Activated CD8-positive, alpha-beta memory T cell treated with anti-CD3 and anti-CD28 coated beads for 36 hours (primary cell): ENCODE measurements at regions not wholly inside any gene's neighbourhood (a gene's known extent, or its start where the extent isn't known, plus 50 kb on each side); places are given as distances from the start of the nearest gene placed in this dataset.

Experiments
- CTCF ChIA-PET: fragments of 350-600 bp; sonication (Branson Sonifier 250); formaldehyde crosslinking; loops from one replicate; lab custom pipeline; 2021; ENCODE audit warnings: antibody characterized with exemption; lab: Charles Lee
- POLR2A ChIA-PET: fragments of 350-600 bp; sonication (Branson Sonifier 250); formaldehyde crosslinking; loops from one replicate; lab custom pipeline; 2021; ENCODE audit warnings: antibody characterized with exemption; lab: Charles Lee

DNA sequence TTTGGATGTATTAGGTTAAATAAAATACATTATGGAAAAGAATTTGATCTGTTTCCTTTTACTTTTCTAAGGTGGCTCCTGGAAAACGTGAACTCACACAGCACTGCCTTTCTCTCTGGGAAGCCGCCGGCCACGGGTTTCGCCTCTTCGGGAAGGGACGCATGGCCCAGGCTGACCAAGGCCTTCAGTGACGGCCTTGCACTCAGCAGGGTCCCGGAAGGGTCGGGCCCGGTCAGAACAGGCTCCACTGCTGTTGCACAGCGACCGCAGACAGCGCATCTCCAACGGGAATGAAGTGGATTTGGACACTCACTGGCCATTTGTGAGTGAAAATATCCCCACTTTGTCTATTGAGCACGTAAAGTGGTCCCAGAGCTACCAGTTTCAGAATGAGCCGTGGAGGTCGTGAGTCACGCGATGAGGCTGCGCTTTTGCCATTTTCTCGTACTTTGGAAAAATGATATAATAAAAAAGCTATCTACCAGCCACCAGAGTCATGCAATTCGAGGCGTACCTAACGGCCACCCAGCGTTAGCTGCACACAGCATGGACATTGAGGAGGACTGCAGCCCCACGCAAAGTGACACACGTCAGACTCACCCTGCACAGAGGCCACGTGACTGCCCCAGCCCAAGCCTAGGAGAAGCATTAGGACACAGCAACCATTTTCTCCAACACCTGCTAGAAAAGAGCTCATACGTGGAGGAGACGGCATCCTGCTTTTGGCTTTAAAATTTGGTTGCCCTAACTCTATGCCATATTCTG lies 244.3 kb downstream of the TTLL2 start:
- ChIA-PET CTCF (no interaction called here), POLR2A (no interaction called here)

DNA sequence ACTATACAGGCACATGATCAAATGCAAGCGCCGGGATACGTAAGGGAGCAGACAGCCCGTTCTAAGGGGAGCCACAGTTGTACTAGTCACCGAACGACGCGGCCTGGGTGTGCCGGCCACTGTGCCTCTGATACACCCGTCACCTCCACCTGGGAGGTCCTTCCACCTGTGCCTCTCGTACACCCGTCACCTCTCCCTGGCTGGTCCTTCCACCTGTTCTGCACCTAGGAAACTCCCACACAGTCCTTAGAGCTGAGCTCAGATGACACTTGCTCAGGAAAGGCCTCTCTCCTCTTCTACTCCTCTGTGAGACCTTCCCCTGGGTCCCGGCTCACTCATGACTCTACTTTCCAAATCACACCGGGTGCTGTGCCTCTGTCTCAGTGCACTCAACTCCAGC lies 245.0 kb downstream of the TTLL2 start:
- CTCF ChIA-PET = no interaction called here

DNA sequence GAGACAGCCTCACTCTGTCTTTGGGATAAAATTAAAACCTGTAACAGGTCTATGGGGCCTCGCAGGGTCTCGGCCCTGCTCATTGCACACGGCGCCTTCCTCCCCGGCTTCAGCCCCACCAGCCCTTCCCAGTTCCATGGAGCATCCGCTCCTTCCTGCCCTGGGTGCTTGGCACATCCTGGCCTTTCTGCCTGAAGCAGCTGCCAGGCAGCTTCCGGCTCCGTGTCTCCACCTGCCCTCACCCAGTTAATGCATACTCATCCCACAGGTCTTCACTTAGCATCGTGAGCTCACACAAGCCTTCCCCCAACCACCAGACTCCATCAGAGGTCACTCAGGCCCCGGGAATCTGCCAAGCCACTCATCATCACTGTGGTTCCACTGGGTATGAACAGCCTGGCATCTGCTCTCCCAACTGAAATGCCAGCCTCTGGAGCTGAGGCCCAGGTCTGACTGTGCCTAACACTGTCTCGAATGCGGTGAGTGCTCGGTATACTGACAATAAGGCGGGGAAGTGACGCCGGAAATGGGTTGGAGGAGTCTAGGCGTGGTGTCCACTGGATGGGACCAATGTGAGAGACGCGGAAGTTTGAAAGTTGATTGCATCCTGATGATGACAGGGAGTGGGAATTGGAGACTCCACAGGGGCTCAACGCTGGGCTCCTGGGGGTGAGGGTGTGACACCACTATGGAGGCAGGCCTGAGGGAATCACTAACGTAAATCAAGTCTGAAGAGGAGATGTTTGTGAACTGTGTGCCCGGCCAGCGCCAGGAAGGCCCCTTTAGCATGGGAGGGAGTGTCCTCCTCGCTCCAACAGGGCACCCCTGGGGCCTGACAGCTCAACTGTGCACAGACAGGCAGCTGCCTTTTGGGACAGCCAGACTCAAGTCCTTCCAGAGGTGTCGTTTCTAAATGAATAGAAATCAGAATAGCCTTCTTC lies 245.8 kb downstream of the TTLL2 start:
- POLR2A ChIA-PET = no interaction called here
- CTCF ChIA-PET = no interaction called here

More for the DNA sequence above, 245.0 kb downstream of the TTLL2 start:
- POLR2A ChIA-PET = no interaction called here

DNA sequence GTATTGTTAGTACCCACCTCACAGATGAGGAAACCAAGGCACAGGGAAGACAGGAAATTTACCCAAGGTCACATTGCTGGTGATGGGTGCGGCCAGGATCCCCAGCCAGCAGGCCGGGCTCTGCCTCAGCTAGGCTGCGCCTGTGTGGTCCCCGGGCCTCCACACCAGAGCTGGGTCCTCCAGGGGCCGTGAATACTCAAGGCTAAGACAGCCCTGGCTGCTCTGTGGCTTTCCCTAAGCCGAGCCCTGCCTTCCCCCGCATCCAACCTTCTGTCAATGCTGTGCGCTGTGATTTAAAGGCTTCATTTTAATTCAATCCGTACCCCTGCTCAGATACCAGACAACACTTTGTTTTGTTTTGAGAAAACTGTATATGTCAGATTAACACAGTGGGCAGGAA lies 246.7 kb downstream of the TTLL2 start:
- POLR2A ChIA-PET = no interaction called here
- CTCF ChIA-PET = no interaction called here

DNA sequence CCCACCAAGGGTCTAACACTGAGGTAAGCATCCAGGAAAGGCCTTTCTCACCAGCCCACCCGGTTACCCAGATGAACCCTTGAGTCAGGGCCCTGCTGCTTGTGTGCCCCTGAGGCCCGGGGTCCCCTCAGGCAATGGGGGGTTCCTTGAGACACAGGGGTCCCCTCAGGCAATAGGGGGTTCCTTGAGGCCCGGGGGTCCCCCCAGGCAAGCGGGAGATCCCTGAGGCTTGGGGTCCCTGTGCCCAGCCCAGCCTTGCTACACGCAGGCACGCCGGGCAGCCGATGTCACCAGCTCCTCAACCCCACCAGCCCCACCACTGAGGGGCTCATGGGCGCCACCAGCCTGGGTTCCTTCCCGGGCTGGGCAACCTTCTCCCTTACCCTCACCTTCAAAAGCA lies 247.2 kb downstream of the TTLL2 start:
- ChIA-PET CTCF (no interaction called here), POLR2A (no interaction called here)

DNA sequence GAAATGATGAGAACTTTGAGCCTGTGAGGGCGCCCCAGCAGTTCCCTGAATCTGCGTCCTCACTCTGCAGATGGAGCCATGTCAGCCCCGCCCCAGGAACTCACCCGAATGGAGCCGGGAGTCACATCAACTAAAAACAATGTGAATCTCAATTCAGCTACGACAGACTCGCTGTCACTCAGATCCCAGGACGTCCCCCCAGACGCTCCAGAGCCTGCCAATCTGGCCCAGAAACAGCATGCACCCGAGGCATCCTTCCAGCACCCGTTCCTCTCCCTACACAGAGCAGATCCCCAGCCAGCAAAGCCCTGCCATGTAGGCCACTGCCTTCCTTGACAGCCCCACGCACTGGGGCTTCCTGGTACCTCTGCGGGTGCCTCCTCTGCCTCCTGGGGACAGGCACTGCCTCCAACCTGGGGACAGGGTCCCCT lies 248.0 kb downstream of the TTLL2 start:
- POLR2A ChIA-PET = no interaction called here
- CTCF ChIA-PET = no interaction called here

DNA sequence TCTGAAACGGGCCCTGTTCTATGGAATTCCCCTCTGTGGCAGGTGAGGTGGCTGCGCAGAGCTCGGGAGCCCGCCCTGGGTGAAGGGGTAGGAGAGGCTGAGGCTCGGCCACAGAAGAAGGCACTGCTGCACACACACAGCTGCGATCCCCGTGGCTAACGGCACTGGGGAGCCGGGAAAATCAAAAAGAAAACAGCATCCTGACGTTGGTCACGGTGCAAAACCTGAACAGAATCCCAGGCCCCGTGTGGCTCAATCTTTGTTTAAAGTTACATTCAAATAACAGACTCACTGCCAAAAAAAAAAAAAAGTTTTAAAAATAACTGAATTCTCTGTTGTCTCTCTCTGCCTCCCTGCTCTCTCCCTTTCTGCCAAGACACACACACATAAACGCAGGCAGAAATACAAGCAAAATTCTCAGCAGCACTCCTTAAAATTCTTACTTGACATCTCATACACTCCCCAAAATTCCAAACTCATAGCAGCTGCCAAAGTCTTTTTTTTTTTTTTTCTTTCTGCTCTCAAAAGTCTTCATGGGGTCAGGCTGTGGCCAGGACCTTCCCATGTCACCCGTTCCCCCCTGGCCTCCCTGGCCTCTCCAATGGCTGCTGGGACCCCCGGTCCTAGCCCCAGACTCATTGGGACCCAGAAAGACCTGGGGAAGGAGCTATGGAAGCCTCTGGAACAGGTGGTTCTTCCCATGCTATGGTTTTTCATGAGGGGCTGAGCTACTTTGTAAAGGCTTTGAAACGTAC lies 248.8 kb downstream of the TTLL2 start:
- ChIA-PET POLR2A (no interaction called here), CTCF (no interaction called here)

DNA sequence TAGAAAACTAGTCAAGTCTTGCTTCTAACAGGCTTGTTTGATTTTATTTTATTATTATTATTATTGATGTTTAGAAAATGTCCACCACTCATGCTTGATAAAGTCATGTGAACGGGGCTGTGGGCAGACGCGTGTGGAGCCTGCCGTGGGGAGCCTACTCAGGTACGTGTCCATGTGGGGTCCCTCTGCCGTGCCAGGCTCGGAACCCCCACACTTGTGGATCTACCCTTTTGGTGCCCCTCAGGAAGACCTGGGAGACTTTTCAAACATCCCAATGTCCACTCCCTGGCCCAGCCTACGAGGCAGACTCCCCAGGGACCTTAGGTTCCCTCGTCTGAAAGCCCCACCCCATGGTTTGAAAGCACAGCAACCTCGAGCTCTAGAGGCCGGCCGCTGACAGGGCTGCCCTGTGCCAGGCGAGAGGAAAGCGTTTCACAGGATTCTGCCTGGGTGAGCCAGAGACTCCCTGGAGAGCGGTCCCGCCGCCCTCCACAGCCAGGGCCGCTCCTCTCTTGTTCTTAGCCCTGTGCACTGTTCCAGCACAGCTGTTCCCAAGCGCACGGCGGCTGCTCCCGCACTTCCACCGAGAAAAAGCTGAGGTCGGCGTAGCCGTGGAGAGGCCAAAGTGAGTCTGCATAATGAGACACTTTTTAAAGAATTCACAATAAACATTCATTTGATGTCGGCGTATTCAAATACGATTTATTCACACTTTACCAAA lies 249.7 kb downstream of the TTLL2 start:
- ChIA-PET CTCF (no interaction called here), POLR2A (no interaction called here)

DNA sequence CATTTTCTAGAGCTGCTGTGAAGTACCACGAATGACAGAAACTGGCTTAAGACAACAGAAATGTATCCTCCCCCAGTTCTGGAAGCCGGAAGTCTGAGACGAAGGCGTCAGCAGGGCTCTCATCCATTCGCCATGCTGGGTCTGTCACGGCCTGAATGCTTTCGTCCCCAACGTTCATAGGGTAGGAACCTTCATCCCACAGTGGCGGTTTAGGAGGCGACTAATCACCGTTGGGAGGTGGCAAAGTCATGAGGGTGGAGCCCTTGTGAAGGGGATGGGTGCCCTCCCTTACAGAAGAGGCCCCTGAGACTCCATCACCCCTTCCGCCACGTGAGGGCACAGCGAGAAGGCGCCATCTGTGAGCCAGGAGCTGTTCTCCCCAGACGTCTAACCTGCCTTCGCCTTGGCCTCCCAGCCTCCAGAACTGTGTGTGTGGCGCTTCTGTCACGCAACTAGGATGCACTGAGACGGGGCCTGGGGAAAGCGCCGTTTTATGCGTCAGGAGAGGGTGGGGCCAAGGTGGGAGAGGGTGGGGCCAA lies 250.3 kb downstream of the TTLL2 start:
- POLR2A ChIA-PET = no interaction called here
- CTCF ChIA-PET = no interaction called here

DNA sequence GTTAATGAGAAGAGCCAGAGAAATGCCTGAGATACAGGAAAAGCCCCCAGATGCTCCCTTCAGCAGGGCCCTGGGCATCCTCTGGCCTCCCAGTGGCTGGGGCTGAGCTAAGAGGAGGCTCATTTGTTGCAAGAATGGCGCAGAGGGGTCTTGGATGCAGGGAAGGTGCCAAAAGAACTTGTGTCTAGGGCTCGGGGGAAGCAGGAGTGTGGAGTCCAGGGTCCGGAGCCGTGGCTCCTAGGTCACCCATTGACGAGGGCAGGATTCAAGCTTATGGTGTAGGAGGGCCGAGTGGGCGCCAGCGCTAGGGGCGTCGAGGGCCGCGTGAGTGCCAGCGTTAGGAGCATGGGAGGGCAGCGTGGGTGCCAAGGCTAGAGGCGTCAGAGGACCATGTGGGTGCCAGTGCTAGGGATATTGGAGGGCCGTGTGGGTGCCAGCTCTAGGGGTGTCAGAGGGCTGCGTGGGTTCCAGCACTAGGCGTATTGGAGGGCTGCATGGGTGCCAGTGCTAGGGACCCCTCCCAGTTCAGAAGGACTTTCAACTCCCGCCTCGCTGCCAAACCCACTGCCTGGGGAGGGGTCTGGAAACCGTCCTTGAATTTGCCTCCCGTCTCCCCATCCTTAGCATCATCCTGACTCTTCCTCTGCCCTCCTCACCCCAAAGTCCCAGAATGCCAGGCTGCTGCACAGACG lies 250.5 kb upstream of the AFDN start:
- CTCF ChIA-PET = no interaction called here
- POLR2A ChIA-PET = no interaction called here

DNA sequence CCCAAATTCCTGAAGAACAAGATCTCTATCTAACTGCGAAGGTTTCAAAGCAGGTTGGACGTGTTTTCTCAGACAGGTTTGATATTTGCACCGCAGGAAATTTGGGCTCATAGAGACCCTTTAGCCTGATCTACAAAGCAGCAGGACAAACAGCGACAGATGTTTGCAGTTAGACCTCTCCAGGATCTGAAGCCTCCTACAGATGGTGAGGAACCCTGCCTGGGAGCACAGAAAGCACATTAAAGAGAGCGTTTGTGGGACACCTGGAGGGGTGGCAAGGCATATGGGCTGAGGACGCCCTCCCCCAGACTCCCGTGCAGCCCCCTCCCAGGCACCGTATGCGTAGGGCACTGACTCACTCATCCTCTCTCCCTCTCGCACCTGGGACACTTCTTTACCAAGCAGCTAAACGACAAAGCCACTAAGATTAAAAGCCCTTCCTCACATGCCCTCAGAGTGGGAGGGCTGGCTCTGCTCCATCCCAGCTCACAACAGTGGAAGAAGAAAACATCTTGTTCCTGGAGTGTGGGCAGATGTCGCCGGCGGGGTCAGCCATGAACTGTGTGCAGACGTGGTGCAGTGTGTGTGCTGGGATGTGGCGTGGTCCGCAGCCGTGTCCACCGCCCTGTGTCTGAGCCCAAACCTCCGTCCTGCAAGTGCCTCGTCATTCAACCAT lies 249.7 kb upstream of the AFDN start:
- ChIA-PET CTCF (no interaction called here), POLR2A (no interaction called here)

DNA sequence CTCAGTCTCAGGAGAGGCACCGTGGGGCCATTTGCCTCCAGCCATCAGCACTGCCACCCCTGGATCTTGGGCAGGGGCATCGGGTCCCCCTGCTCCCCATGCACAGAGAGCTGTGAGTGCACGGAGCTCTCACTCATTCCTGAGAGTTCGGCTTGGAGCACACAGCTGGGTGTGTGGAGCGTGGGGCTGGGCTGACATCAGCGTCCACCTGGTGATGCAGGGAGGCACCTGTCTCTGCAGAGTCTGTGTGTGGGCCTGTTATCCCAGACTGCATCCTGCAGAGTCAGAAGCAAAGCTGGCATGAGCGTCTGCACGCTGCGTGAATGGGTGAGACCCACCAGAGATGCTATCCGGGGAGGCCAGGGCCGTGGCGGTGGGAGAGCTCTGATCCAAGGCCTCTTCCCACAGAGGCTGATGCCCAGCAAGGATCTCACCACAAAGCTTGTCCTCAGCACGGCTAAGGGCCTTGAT lies 248.8 kb upstream of the AFDN start:
- ChIA-PET CTCF (no interaction called here), POLR2A (no interaction called here)

DNA sequence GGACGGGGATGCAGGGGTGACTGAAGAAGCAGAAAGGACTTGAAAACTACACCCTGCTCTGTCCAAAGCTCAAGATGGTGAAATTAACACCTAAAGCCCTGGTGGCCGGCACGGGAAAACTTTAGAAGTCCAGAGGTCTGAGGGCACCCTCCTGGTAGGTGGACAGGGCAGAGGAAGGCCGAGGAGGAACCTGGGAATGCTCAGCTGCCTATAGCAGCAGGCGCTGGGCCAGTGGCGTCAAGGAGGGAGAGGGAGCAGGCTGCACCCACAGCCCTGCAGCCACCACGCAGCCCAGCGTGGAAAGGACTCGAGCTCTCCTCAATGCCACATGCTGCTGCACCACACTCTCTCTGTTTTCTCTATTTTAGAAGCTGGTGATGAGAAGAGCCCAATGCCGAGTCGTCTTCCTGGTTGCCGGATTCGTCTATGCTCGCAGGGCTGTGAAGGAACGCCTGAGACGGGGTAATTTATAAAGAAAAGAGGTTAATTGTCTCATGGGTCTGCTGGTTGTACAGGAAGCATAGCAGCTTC lies 248.3 kb upstream of the AFDN start:
- POLR2A ChIA-PET = no interaction called here
- CTCF ChIA-PET = no interaction called here

DNA sequence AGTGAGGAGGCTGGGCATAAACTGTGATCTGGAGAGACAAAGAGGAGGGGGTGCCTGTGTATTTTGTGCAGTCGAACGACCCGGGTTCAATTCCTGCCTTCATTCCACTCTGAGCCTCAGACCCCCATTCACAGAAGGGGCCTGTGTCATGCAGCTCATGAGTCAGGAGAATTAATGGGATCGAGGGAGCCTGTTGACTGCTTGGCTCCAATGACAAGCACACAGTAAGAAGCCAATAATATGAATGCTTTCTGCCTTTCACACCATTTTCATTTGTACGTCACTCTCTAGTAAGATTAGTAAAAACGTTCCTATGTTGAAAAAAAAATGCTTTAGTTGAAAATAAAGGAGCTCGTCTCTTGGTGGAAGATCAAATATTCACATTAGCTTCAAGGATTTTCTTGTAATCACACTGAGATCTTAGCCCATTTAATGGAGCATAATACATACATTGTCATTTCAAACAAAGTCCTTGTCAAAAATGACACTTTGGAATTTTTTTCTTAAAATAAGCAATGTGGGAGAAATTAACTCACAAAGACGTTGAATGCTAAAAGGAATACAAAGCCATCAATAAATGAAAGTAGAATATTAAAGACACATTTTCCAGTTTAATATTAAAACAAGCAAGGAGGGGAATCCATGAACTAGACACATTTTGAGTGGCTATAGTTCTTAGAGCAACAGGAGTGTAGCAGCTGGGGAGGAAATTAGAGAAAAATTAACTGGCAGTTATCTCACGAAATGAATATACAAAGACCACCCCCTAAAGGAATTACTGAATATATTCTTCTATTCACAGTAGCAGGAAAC lies 246.7 kb upstream of the AFDN start:
- CTCF ChIA-PET = no interaction called here

DNA sequence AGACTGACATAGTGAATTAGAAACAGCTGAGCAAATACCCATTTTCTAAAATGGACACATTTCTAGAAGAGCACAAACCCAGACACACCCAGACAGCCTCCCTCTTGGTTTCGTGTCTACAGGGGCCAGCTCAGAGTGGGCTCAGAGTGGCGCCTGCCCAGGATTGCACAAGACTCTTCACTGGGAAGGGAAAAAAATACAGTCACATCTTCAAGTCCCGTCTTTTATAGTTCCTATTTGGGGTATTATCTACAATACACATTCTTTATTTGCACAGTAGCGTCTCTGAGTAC lies 246.1 kb upstream of the AFDN start:
- CTCF ChIA-PET = no interaction called here
- POLR2A ChIA-PET = no interaction called here

More for the DNA sequence above, 246.7 kb upstream of the AFDN start:
- POLR2A ChIA-PET = no interaction called here

DNA sequence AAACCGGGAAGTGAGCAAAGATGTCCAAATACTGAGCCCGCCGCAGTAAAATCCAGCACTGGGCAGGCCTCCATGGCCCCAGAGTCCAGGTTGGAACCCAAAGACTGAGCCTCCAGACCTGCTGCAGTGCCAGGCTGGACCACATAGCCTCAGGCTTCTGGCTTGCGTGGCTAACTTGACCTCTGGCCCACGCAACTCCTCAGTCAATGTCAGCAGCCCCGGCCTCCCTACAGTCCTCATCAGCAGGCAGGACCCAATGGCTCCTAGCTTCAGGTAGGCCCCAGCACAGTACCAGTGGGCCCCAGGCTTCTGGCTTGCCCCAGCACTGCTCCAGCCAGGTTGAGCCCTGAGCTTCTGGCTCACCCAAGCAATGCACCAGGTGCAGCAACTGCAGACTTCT lies 245.1 kb upstream of the AFDN start:
- POLR2A ChIA-PET = no interaction called here
- CTCF ChIA-PET = no interaction called here

DNA sequence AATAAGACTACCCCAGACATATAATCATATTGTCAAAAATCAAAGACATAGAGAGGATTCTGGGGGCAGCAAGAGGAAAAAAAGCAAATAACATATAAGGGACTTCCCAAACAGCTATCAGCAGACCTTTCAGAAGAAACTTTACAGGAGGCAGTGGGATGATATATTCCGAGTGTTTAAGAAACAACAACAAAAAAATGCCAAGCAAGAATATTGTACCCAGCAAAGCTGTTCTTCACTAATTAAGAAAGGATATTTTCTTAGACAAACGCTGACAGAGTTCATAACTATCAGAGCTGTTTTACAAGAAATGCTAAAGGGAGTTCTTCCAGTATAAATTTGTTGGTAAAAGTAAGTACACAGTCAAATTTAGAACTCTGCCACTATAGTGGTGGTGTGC lies 243.3 kb upstream of the AFDN start:
- POLR2A ChIA-PET = no interaction called here
- CTCF ChIA-PET = no interaction called here
